Stimulated activated naive CD8-positive, alpha-beta T cell treated with anti-CD3 and anti-CD28 coated beads, Interleukin-15, amount 100 ng/mL, for 72 hours (primary cell): ENCODE measurements at regions not wholly inside any gene's neighbourhood (a gene's known extent, or its start where the extent isn't known, plus 50 kb on each side); places are given as distances from the start of the nearest gene placed in this dataset.
"Not testable (repeated sequence)": the region's sequence is repeated elsewhere in the genome, so short reads cannot be mapped to it uniquely, and the experiment has no call there.

Source experiments
- ATAC-seq: fragments of 150-1000 bp; cut with Tn5 transposase; 2 replicates; pipeline ENCODE4 v1.10.0; 2021; ENCODE audit warnings: mild to moderate bottlenecking, moderate library complexity
- DNase-seq, 2 donors: peaks; one replicate each; pipeline ENCODE4 v3.0.0; 2021 to 2022
- H3K27ac Mint-ChIP-seq, 2 donors: one replicate each; pipeline ENCODE4 v1.8.0; 2022; ENCODE audit warnings: mild to moderate bottlenecking in 2 of 2, mixed read lengths in 2 of 2, moderate library complexity in 2 of 2
- H3K27me3 Mint-ChIP-seq: one replicate; pipeline ENCODE4 v1.8.0; 2022; ENCODE audit warnings: mixed read lengths
- H3K4me1 Mint-ChIP-seq: one replicate; pipeline ENCODE4 v1.8.0; 2022; ENCODE audit warnings: mild to moderate bottlenecking, mixed read lengths
- H3K4me3 Mint-ChIP-seq, 2 donors: one replicate each; pipeline ENCODE4 v1.8.0; 2022; ENCODE audit warnings: mild to moderate bottlenecking in 2 of 2, mixed read lengths in 2 of 2, moderate library complexity in 1 of 2
- H3K9me3 Mint-ChIP-seq, 2 donors: one replicate each; pipeline ENCODE4 v1.8.0; 2022; ENCODE audit warnings: mixed read lengths in 2 of 2

DNA sequence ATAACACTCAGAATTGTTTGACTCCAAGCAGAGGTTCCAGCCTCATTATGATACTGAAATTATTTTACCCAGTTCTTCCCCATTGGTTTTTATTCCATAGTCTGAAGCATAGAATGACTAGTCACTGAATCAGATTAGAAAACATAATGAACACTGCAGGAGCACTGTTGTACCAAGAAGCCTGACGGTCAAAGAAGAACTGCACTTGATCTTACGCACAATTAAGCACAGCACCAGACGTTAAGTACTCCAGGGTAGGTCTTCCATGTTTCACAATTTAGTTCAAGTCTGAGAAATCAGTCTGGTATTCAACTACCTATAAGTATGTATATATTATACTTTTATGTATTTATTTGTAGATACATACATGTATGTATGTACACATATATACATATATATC is 973.5 kb upstream of the SPRY2 start:
- no peak overlapping the region for H3K4me3 Mint-ChIP-seq
- H3K27ac Mint-ChIP-seq = no peak overlapping the region
- no peaks in the 10 kb centered on the region for H3K9me3 Mint-ChIP-seq
- H3K4me1 Mint-ChIP-seq = no peaks in the 10 kb centered on the region
- no peaks in the 10 kb centered on the region for H3K27me3 Mint-ChIP-seq
- DNase-seq (no peak), ATAC-seq (no peak)

DNA sequence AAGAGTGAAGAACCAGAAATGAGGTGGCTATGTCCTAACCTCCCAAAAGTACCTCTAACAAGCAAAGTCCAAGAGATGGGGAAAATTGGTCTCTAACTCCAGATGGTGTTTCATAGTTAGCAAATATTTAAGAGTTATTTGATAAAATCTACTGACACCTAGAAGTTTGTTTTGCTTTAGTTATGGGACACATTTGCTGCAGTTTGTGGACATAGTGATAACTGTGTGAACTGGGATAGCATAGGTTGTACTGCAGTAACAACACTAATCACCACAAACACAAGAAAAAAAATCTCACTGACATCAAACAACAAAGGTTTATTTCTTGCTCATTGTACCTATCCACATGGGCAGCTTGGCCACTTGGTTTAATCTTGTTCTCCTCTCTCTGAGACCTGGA is 965.0 kb upstream of the SPRY2 start:
- no peaks in the 10 kb centered on the region for H3K4me1 Mint-ChIP-seq
- DNase-seq (no peak), ATAC-seq (no peak)
- no peaks in the 10 kb centered on the region for H3K27me3 Mint-ChIP-seq
- peaks cover 5 to 10% of the 10 kb centered on the region in 2 donors for H3K9me3 Mint-ChIP-seq
- H3K27ac Mint-ChIP-seq = no peak overlapping the region
- no peak overlapping the region for H3K4me3 Mint-ChIP-seq

DNA sequence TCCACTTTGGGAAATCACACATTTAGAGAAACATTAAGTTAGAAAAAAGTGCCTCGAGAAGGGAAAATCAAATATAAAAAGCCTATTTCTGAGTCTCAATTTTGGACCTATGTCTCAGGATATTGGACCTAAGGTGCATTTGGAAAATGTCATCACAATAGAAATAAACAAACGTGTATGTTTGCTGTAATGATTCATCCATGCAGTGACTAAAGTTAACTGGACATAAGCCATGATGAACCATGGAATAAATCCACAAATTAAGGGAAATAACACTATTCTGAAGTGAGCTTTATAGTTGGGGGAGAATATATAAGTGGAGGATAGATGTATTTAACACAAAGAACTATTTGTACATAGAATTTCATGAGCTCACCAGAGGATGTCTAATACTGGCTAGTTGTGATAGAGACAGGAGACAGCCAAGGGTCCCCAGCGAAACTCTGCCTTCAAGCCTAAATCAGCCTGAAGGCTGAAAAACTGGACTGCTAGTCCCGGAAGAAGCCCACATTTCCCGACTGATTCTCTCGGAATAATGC is 963.3 kb upstream of the SPRY2 start:
- peaks cover 5 to 10% of the 10 kb centered on the region in 2 donors for H3K9me3 Mint-ChIP-seq
- no peak overlapping the region for H3K4me3 Mint-ChIP-seq
- H3K4me1 Mint-ChIP-seq = no peaks in the 10 kb centered on the region
- no peak for ATAC-seq
- H3K27ac Mint-ChIP-seq = no peak overlapping the region
- H3K27me3 Mint-ChIP-seq = no peaks in the 10 kb centered on the region
- DNase-seq = no peak

DNA sequence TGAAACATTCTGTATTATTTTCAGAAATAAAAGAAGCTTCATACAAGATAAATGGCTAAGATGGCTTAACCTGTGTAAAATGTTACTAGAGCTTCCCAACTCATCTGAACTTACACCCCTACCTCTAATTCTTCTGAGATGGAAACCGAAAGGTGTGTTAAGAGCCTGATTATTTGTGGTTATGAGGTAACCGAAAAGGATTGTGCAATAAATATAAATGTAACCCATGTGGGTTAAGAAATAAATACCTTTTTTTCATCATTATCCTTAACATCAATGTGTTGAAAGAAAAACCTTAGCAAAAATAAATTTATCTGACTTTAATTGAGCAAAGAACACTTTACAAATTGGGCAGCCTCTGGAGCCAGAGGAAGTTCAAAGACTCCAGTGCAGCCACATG is 961.8 kb upstream of the SPRY2 start:
- no peak overlapping the region for H3K27ac Mint-ChIP-seq
- H3K4me3 Mint-ChIP-seq = no peak overlapping the region
- DNase-seq = no peak
- no peak for ATAC-seq
- peaks cover 5 to 10% of the 10 kb centered on the region in 2 donors for H3K9me3 Mint-ChIP-seq
- no peaks in the 10 kb centered on the region for H3K4me1 Mint-ChIP-seq
- H3K27me3 Mint-ChIP-seq = no peaks in the 10 kb centered on the region

DNA sequence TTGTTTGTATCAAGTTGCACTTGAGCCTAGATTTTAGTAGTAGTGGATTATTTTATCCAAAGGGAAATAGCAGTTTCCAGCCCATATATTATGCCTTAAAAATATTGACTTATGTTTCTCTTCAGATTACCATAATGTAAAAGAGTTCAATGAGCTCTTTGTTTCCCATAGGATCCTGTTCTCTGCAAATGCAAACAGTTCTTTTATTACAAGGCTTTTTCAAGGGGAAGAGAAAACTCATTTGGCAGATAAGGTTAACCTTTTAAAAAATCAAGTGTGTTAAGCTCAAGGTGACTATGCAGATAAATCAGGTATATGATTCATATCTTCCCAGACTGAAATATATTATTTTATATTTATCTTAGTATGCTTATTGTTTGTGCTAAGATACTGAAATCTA is 961.2 kb upstream of the SPRY2 start:
- DNase-seq (no peak), ATAC-seq (no peak)
- H3K27ac Mint-ChIP-seq = no peak overlapping the region
- H3K9me3 Mint-ChIP-seq = peaks cover 5 to 10% of the 10 kb centered on the region in 2 donors
- no peaks in the 10 kb centered on the region for H3K4me1 Mint-ChIP-seq
- H3K27me3 Mint-ChIP-seq = no peaks in the 10 kb centered on the region
- no peak overlapping the region for H3K4me3 Mint-ChIP-seq

DNA sequence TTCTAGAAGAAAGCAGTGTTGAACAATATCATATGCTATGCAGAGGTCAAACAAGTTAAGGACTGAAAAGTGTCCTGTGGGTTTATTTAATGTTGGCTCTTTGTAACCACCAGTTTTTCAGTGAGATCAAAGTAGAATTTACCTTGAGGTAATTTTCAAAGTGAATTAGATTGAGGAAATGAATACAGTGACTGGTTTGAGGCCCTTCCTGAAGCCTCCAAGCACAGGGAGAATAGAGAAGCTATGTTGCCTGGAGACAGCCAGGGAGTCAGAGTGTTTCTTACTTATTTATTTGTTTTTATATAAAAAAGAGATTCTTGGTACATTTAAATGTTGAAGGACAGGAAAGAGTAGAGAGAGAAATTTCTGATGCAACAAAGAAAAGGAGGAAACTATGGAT is 954.3 kb upstream of the SPRY2 start:
- DNase-seq (no peak), ATAC-seq (no peak)
- Mint-ChIP-seq H3K4me1 (no peaks in the 10 kb centered on the region), H3K27ac (no peak overlapping the region), H3K27me3 (no peaks in the 10 kb centered on the region), H3K4me3 (no peak overlapping the region), H3K9me3 (peaks cover 0 to 9% of the 10 kb centered on the region in 2 donors)

- Mint-ChIP-seq H3K4me1 (no peaks in the 10 kb centered on the region), H3K27me3 (no peaks in the 10 kb centered on the region), H3K9me3 (peaks cover 0 to 9% of the 10 kb centered on the region in 2 donors), H3K4me3 (no peak overlapping the region), H3K27ac (no peak overlapping the region)
- ATAC-seq = no peak
- no peak for DNase-seq
Observed at GRCh38 chr13:81293594-81294164, 952.8 kb upstream of the SPRY2 start.

DNA sequence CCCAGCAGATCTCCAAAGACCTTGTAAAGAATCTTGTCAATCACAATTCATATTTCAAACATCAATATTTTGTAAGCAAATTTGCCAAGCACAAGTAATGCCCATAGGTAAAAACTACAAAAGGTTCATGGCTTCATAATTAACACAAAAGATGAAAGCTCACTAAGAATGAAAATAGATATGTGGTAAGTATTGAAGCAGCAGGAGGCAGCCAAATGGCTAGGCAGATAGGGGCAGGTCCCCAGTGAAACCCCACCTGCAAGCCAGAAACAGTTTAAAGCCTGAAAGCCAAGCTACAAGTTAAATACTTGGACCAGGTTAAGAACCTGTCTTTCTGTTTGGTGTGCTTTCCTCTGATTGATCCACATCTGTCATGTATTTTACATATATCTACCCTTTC is 942.6 kb upstream of the SPRY2 start:
- H3K9me3 Mint-ChIP-seq = peaks cover 12 to 16% of the 10 kb centered on the region in 2 donors
- no peak overlapping the region for H3K27ac Mint-ChIP-seq
- DNase-seq (no peak), ATAC-seq (no peak)
- H3K4me1 Mint-ChIP-seq = no peaks in the 10 kb centered on the region
- no peaks in the 10 kb centered on the region for H3K27me3 Mint-ChIP-seq
- H3K4me3 Mint-ChIP-seq = no peak overlapping the region

- no peak overlapping the region for H3K4me3 Mint-ChIP-seq
- peaks cover 14 to 17% of the 10 kb centered on the region in 2 donors for H3K9me3 Mint-ChIP-seq
- no peak for ATAC-seq
Observed at GRCh38 chr13:81283062-81283461, 942.1 kb upstream of the SPRY2 start.

DNA sequence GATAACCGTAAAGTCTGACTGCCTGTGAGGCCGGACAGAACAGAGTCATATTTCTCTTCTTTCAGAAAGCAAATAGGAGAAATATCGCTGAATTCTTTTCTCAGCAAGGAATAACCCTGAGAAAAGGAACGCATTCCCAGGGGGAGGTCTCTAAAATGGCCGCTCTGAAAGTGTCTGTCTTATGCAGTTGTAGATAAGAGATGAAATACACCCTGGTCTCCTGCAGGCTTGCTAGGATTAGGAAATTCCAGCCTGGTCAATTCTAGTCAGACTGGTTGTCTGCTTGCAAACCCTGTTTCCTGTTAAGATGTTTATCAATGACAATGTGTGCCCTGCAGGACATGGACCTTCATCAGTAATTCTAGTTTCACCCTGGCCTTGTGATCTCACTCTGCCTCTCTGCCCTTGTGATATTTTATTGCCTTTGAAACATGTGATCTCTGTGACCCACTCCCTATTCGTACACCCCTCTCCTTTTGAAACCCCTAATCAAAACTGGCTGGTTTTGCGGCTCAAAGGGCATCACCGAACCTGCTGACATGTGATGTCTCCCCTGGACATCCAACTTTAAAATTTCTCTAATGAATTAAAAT is 934.8 kb upstream of the SPRY2 start:
- ATAC-seq (no peak), DNase-seq (no peak)
- Mint-ChIP-seq H3K4me3 (no peak overlapping the region), H3K27ac (no peak overlapping the region), H3K4me1 (no peaks in the 10 kb centered on the region), H3K27me3 (no peaks in the 10 kb centered on the region), H3K9me3 (peaks cover 34 to 47% of the 10 kb centered on the region in 2 donors)

More at GRCh38 chr13:81283062-81283461, 942.1 kb upstream of the SPRY2 start:
- H3K27ac Mint-ChIP-seq = no peak overlapping the region
- no peaks in the 10 kb centered on the region for H3K4me1 Mint-ChIP-seq
- no peaks in the 10 kb centered on the region for H3K27me3 Mint-ChIP-seq
- DNase-seq = no peak

DNA sequence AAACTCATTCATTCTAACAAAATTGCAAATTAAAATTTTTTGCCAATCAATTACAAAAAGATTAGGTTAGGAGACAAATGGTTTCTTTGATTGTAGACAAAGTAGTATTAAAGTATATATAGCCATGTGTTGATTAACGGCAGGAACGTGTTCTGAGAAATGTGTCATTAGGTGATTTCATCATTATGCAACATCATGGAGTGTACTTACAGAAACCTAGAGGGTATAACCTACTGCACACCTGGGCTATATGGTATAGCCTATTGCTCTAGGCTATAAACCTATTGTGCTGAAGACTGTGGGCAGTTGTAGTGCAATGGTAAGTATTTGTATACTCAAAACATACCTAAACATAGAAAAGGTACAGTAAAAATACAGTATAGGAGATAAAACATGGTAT is 906.8 kb upstream of the SPRY2 start:
- H3K4me3 Mint-ChIP-seq = no peak overlapping the region
- no peak for ATAC-seq
- H3K9me3 Mint-ChIP-seq = peaks cover 0 to 5% of the 10 kb centered on the region in 2 donors
- no peak overlapping the region for H3K27ac Mint-ChIP-seq
- H3K27me3 Mint-ChIP-seq = no peaks in the 10 kb centered on the region
- no peaks in the 10 kb centered on the region for H3K4me1 Mint-ChIP-seq
- no peak for DNase-seq

- ATAC-seq = no peak
- no peaks in the 10 kb centered on the region for H3K4me1 Mint-ChIP-seq
- no peak overlapping the region for H3K4me3 Mint-ChIP-seq
- no peaks in the 10 kb centered on the region for H3K27me3 Mint-ChIP-seq
- no peak overlapping the region for H3K27ac Mint-ChIP-seq
- peaks cover 5% of the 10 kb centered on the region in 2 donors for H3K9me3 Mint-ChIP-seq
- DNase-seq = no peak
Observed at GRCh38 chr13:81246556-81246955, 905.6 kb upstream of the SPRY2 start.

- DNase-seq (no peak), ATAC-seq (no peak)
- Mint-ChIP-seq H3K4me1 (no peaks in the 10 kb centered on the region), H3K27ac (no peak overlapping the region), H3K4me3 (no peak overlapping the region), H3K9me3 (peaks cover 5% of the 10 kb centered on the region in 2 donors), H3K27me3 (no peaks in the 10 kb centered on the region)
Observed at GRCh38 chr13:81244011-81244410, 903.1 kb upstream of the SPRY2 start.

DNA sequence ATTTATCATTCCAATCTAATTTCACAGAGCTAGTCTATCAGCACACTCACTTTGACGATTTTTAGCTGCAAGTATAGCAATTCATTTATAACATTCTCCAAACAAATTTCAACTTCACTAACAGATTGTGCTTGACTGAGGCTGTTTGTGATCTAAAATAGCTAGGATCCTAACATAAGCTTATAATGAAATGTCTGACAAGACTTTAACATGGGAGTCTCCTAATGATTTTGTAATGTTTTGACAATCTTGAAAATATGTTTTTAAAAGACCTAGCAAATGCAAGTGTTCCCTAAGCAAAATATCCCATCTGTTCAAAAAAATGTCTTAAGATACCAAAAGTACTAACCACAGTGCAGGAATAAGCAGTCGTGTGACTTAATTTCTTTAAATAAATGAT is 889.5 kb upstream of the SPRY2 start:
- DNase-seq (no peak), ATAC-seq (no peak)
- no peak overlapping the region for H3K27ac Mint-ChIP-seq
- H3K27me3 Mint-ChIP-seq = no peaks in the 10 kb centered on the region
- no peaks in the 10 kb centered on the region for H3K9me3 Mint-ChIP-seq
- no peak overlapping the region for H3K4me3 Mint-ChIP-seq
- no peaks in the 10 kb centered on the region for H3K4me1 Mint-ChIP-seq

- H3K4me1 Mint-ChIP-seq, H3K4me3 Mint-ChIP-seq, H3K9me3 Mint-ChIP-seq, H3K27me3 Mint-ChIP-seq, ATAC-seq, H3K27ac Mint-ChIP-seq, DNase-seq: not testable (repeated sequence)
Observed at GRCh38 chr13:81226830-81227229, 885.9 kb upstream of the SPRY2 start.

- Mint-ChIP-seq H3K27me3 (no peaks in the 10 kb centered on the region), H3K9me3 (no peaks in the 10 kb centered on the region), H3K4me1 (no peaks in the 10 kb centered on the region), H3K27ac (no peak overlapping the region), H3K4me3 (no peak overlapping the region)
- ATAC-seq (no peak), DNase-seq (no peak)
Observed at GRCh38 chr13:81224209-81224833, 883.4 kb upstream of the SPRY2 start.
